ENCODE measurements at regions not wholly inside any gene's neighbourhood (a gene's known extent, or its start where the extent isn't known, plus 50 kb on each side); places are given as distances from the start of the nearest gene placed in this dataset.

DNA sequence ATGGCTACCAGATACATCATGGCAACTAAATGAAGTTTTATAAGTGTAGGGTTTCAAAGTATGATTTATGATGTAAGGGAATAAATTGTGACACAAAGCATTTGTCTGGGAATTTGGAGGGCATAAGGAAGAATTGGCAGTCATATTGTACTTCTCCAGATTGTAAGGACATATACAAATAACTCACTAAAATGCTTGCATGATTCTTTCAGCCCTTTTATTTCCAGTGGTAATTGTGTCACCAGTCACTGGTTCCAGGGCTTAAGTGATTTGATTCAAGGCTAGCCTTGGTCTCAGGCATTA lies 299.4 kb upstream of the ANO5 start:
- no peaks in the 10 kb centered on the region for H3K27me3 ChIP-seq
- H3K9me3 ChIP-seq (ENCODE audit: low read depth) = no peaks in the 10 kb centered on the region
- H3K4me1 ChIP-seq (ENCODE audit: low read depth) = peaks cover 17% of the 10 kb centered on the region
- TF ChIP-seq, protein P1, sequence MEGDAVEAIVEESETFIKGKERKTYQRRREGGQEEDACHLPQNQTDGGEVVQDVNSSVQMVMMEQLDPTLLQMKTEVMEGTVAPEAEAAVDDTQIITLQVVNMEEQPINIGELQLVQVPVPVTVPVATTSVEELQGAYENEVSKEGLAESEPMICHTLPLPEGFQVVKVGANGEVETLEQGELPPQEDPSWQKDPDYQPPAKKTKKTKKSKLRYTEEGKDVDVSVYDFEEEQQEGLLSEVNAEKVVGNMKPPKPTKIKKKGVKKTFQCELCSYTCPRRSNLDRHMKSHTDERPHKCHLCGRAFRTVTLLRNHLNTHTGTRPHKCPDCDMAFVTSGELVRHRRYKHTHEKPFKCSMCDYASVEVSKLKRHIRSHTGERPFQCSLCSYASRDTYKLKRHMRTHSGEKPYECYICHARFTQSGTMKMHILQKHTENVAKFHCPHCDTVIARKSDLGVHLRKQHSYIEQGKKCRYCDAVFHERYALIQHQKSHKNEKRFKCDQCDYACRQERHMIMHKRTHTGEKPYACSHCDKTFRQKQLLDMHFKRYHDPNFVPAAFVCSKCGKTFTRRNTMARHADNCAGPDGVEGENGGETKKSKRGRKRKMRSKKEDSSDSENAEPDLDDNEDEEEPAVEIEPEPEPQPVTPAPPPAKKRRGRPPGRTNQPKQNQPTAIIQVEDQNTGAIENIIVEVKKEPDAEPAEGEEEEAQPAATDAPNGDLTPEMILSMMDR (IDR thresholded peaks at IDR 0.05; ENCODE audit: low read depth, low read length) = no peak
- H3K36me3 ChIP-seq = no peaks in the 10 kb centered on the region
- no peak overlapping the region for H3K27ac ChIP-seq
- DNase-seq (ENCODE audit: low read depth in 1 of 2, low spot score in 1 of 2) = no peak
- H3K4me3 ChIP-seq = no peak overlapping the region

DNA sequence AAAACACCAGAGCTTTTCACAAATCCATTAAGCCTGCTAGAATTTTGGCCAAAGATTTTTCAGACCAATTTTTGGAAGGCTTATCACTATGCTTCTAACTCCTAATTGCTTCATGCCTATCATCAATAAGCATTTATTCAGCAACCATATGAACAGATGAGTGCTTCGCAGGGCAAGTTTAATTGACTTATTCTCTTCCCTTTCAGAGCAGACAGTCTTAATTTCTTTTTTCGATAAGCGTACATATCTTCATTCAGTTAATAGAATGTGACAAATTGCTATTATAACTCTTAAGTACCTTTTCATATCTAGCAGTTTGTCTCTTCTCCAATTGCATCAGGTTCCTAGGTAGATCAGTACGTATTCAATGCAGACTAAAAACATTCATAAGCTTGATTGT lies 298.4 kb upstream of the ANO5 start:
- H3K4me1 ChIP-seq (ENCODE audit: low read depth) = peaks cover 19% of the 10 kb centered on the region
- no peak overlapping the region for H3K27ac ChIP-seq
- DNase-seq (ENCODE audit: low read depth in 1 of 2, low spot score in 1 of 2) = no peak
- no peaks in the 10 kb centered on the region for H3K27me3 ChIP-seq
- H3K9me3 ChIP-seq (ENCODE audit: low read depth) = no peaks in the 10 kb centered on the region
- H3K4me3 ChIP-seq = no peak overlapping the region
- TF ChIP-seq, protein P1 (IDR thresholded peaks at IDR 0.05; ENCODE audit: low read depth, low read length) = no peak
- no peaks in the 10 kb centered on the region for H3K36me3 ChIP-seq

DNA sequence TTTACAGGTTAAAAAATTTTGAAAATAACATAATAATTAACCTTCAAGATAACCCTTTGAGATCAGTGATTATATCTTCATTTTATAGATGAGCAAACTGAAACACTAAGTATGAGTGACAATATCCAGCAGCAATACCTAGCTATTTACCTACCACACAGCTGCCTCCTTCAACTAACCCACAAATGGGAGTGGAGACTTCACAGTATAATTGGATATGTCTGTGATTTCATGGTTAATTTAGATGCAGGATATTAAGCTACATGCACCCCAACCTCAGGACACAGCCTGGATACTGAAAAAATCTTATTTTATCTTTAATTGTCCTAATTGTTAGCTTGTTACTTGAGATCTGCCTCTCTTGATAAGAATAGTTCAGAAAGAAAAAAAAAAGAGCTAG lies 297.2 kb upstream of the ANO5 start:
- Histone ChIP-seq H3K4me3 (no peak overlapping the region), H3K36me3 (no peaks in the 10 kb centered on the region), H3K4me1 (ENCODE audit: low read depth) (peaks cover 30% of the 10 kb centered on the region), H3K27ac (no peak overlapping the region), H3K9me3 (ENCODE audit: low read depth) (no peaks in the 10 kb centered on the region), H3K27me3 (no peaks in the 10 kb centered on the region)
- TF ChIP-seq, protein P1 (IDR thresholded peaks at IDR 0.05; ENCODE audit: low read depth, low read length) = no peak
- DNase-seq (ENCODE audit: low read depth in 1 of 2, low spot score in 1 of 2) = no peak

DNA sequence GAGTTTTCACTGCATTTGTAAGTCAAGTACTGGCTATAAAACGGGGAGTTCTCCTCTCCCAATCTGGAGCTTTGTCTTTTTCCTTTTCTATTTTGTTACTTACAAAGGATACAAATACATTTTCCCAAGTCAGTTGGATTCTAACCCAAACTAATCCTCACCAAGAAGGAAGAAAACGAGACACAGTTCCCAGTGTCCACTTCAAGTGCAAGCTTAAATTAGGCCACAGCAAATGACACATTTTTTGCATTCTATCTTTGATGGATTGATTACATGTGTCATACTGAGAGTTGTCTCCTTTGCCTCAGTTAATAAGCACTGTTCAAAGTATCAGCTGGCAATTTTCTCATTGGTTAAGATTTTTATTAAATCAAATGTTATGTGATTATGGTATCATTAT lies 296.7 kb upstream of the ANO5 start:
- Histone ChIP-seq H3K27me3 (no peaks in the 10 kb centered on the region), H3K9me3 (ENCODE audit: low read depth) (no peaks in the 10 kb centered on the region), H3K4me3 (no peak overlapping the region), H3K4me1 (ENCODE audit: low read depth) (peaks cover 36% of the 10 kb centered on the region), H3K27ac (no peak overlapping the region), H3K36me3 (no peaks in the 10 kb centered on the region)
- no peak for DNase-seq (ENCODE audit: low read depth in 1 of 2, low spot score in 1 of 2)
- TF ChIP-seq, protein P1 (IDR thresholded peaks at IDR 0.05; ENCODE audit: low read depth, low read length) = no peak

DNA sequence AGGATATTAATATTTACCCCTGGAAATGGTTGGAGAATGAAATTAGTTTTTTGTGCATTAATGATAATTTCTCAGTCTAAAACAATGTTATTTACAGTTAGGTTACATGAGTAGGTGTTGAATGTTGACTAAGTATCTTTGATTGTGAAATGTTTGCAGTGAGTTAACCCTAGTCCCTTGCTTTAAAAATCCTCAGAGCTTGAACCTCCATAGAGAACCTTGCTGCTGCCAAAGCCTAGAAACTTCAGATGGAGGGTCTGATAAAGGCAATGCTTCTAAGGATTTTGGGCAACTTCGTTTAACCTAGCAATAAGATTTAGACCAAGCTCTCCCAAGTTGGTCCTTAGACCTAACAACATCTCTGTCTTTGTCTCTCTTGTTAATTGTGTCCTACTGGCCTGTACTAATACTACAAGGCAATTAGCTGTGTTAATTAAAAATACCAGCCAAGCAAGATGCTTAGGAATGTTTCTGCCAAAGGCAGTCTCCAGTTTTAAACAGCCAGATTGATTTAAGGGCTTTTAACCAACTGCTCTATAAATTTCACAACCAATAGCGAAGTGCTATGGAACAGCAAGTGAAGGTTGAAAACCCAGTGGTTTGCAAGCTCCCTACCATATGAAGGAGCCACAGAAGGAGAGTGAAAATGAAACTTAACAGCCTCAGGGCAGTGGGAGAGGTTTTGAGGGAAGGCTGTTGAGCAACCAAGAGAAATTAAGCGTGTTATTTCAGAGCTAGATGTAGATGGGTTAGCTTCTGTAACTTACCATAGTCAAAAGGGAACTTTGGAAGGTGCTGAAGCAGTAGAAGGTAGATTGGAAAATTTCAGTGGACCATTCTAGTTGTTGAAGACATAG lies 295.9 kb upstream of the ANO5 start:
- Histone ChIP-seq H3K9me3 (ENCODE audit: low read depth) (no peaks in the 10 kb centered on the region), H3K4me3 (no peak overlapping the region), H3K27me3 (no peaks in the 10 kb centered on the region), H3K4me1 (ENCODE audit: low read depth) (peaks cover 38% of the 10 kb centered on the region), H3K36me3 (no peaks in the 10 kb centered on the region), H3K27ac (no peak overlapping the region)
- TF ChIP-seq, protein P1 (IDR thresholded peaks at IDR 0.05; ENCODE audit: low read depth, low read length) = no peak
- no peak for DNase-seq (ENCODE audit: low read depth in 1 of 2, low spot score in 1 of 2)

Data from cardiac muscle cell (in vitro differentiated cells and primary cell).